Kidney glomerular epithelial cell (primary cell): ENCODE measurements at regions not wholly inside any gene's neighbourhood (a gene's known extent, or its start where the extent isn't known, plus 50 kb on each side); places are given as distances from the start of the nearest gene placed in this dataset.

Source experiments
- DNase-seq: peaks from one replicate; lab custom pipeline; 2025; lab: John Stamatoyannopoulos, UW

- no peak for DNase-seq
Observed at GRCh38 chr3:99366663-99367429, 271.5 kb upstream of the COL8A1 start.

GRCh38 chr3:99365979-99366378 lies 272.4 kb upstream of the COL8A1 start:
- DNase-seq: no peak

- DNase-seq: no peak
Observed at GRCh38 chr3:99365396-99365795, 273.0 kb upstream of the COL8A1 start.

- DNase-seq: no peak
Observed at GRCh38 chr3:99357131-99357530, 281.3 kb upstream of the COL8A1 start.

- DNase-seq: no peak
Observed at GRCh38 chr3:99356696-99357095, 281.7 kb upstream of the COL8A1 start.

- DNase-seq: no peak
Observed at GRCh38 chr3:99355465-99355864, 282.9 kb upstream of the COL8A1 start.

GRCh38 chr3:99352811-99353210 lies 285.6 kb upstream of the COL8A1 start:
- no peak for DNase-seq

GRCh38 chr3:99351122-99351521 lies 287.3 kb upstream of the COL8A1 start:
- DNase-seq: no peak

GRCh38 chr3:99348451-99348850 lies 289.9 kb upstream of the COL8A1 start:
- DNase-seq: no peak

- DNase-seq: no peak
Observed at GRCh38 chr3:99344216-99344615, 294.2 kb upstream of the COL8A1 start.

- no peak for DNase-seq
Observed at GRCh38 chr3:99342383-99342782, 296.0 kb upstream of the COL8A1 start.

- DNase-seq: no peak
Observed at GRCh38 chr3:99339222-99339621, 299.2 kb upstream of the COL8A1 start.

- DNase-seq: no peak
Observed at GRCh38 chr3:99332718-99333117, 305.7 kb upstream of the COL8A1 start.

- no peak for DNase-seq
Observed at GRCh38 chr3:99332276-99332675, 306.1 kb upstream of the COL8A1 start.

GRCh38 chr3:99330924-99331532 lies 307.4 kb upstream of the COL8A1 start:
- DNase-seq: no peak

- DNase-seq: no peak
Observed at GRCh38 chr3:99330281-99330680, 308.1 kb upstream of the COL8A1 start.

GRCh38 chr3:99325402-99325801 lies 313.0 kb upstream of the COL8A1 start:
- DNase-seq: peak; percentile 63

- no peak for DNase-seq
Observed at GRCh38 chr3:99324636-99325203, 313.7 kb upstream of the COL8A1 start.

- DNase-seq: no peak
Observed at GRCh38 chr3:99323940-99324339, 314.5 kb upstream of the COL8A1 start.

- DNase-seq: no peak
Observed at GRCh38 chr3:99322551-99322950, 315.8 kb upstream of the COL8A1 start.

- no peak for DNase-seq
Observed at GRCh38 chr3:99321261-99321660, 317.1 kb upstream of the COL8A1 start.

- peak; percentile 93 for DNase-seq
Observed at GRCh38 chr3:99319961-99320360, 318.4 kb upstream of the COL8A1 start.

GRCh38 chr3:99319450-99319849 lies 318.9 kb upstream of the COL8A1 start:
- no peak for DNase-seq
